ENCODE measurements at regions not wholly inside any gene's neighbourhood (a gene's known extent, or its start where the extent isn't known, plus 50 kb on each side); places are given as distances from the start of the nearest gene placed in this dataset.
"Not testable (repeated sequence)": the region's sequence is repeated elsewhere in the genome, so short reads cannot be mapped to it uniquely, and the experiment has no call there.

GRCh38 chr1:111063595-111063994 is 76.3 kb downstream of the DRAM2 start:
- Histone ChIP-seq H3K4me3 (ENCODE audit: low read depth in 1 of 5, low read length in 5 of 5) (no peak overlapping the region), H3K9ac (ENCODE audit: low read length in 5 of 5) (no peak overlapping the region), H3K9me3 (ENCODE audit: control insufficient read depth in 5 of 5, low read length in 5 of 5) (peaks cover 10 to 50% (median 34%) of the 10 kb centered on the region in 5 donors), H3K27ac (ENCODE audit: low read depth, low read length) (no peak overlapping the region), H3K36me3 (ENCODE audit: control insufficient read depth in 5 of 5, insufficient read depth in 5 of 5, low read length in 5 of 5) (no peaks in the 10 kb centered on the region), H3K27me3 (ENCODE audit: control insufficient read depth in 5 of 5, insufficient read depth in 4 of 5, low read length in 5 of 5) (no peaks in the 10 kb centered on the region), H3K4me1 (ENCODE audit: control insufficient read depth in 5 of 5, insufficient read depth in 5 of 5, low read length in 5 of 5) (no peaks in the 10 kb centered on the region)

DNA sequence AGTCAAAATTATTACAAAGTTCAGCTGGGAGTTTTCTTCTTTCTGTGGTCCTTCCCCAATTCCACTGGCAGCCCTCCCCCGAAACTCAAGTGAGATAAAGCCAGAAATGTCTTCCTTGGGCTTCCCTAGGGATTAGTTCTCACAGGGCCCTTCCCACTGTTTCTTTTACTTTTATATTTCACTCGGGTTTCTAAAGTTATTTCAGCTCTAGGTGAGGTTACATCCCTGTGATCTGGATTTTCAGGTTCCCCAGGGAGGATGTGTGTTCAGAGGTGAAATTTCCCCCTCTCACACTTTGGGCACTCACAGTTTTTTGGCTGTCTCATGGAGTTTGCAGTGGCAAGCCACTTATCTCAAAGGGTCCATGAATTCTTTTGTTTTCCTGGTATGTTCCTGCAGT is 77.3 kb downstream of the DRAM2 start:
- no peak overlapping the region for H3K9ac ChIP-seq (ENCODE audit: low read length in 5 of 5)
- H3K36me3 ChIP-seq (ENCODE audit: control insufficient read depth in 5 of 5, insufficient read depth in 5 of 5, low read length in 5 of 5), result no peaks in the 10 kb centered on the region
- H3K4me1 ChIP-seq (ENCODE audit: control insufficient read depth in 5 of 5, insufficient read depth in 5 of 5, low read length in 5 of 5), result no peaks in the 10 kb centered on the region
- H3K27me3 ChIP-seq (ENCODE audit: control insufficient read depth in 5 of 5, insufficient read depth in 4 of 5, low read length in 5 of 5), result no peaks in the 10 kb centered on the region
- H3K27ac ChIP-seq (ENCODE audit: low read depth, low read length), result no peak overlapping the region
- peak overlapping the region in 1 of 5 donors; percentile 15 for H3K4me3 ChIP-seq (ENCODE audit: low read depth in 1 of 5, low read length in 5 of 5)
- H3K9me3 ChIP-seq (ENCODE audit: control insufficient read depth in 5 of 5, low read length in 5 of 5), result peaks cover 10 to 50% (median 27%) of the 10 kb centered on the region in 5 donors

- Histone ChIP-seq H3K9me3 (ENCODE audit: control insufficient read depth in 5 of 5, low read length in 5 of 5) (peaks cover 10 to 46% (median 27%) of the 10 kb centered on the region in 5 donors), H3K4me3 (ENCODE audit: low read depth in 1 of 5, low read length in 5 of 5) (no peak overlapping the region), H3K4me1 (ENCODE audit: control insufficient read depth in 5 of 5, insufficient read depth in 5 of 5, low read length in 5 of 5) (no peaks in the 10 kb centered on the region), H3K27me3 (ENCODE audit: control insufficient read depth in 5 of 5, insufficient read depth in 4 of 5, low read length in 5 of 5) (no peaks in the 10 kb centered on the region), H3K9ac (ENCODE audit: low read length in 5 of 5) (no peak overlapping the region), H3K36me3 (ENCODE audit: control insufficient read depth in 5 of 5, insufficient read depth in 5 of 5, low read length in 5 of 5) (no peaks in the 10 kb centered on the region), H3K27ac (ENCODE audit: low read depth, low read length) (no peak overlapping the region)
Observed at GRCh38 chr1:111062081-111062480, 77.8 kb downstream of the DRAM2 start.

- Histone ChIP-seq H3K27ac (ENCODE audit: low read depth, low read length) (no peak overlapping the region), H3K4me1 (ENCODE audit: control insufficient read depth in 5 of 5, insufficient read depth in 5 of 5, low read length in 5 of 5) (no peaks in the 10 kb centered on the region), H3K9me3 (ENCODE audit: control insufficient read depth in 5 of 5, low read length in 5 of 5) (peaks cover 0 to 2% (median 0%) of the 10 kb centered on the region in 5 donors), H3K36me3 (ENCODE audit: control insufficient read depth in 5 of 5, insufficient read depth in 5 of 5, low read length in 5 of 5) (no peaks in the 10 kb centered on the region), H3K4me3 (ENCODE audit: low read depth in 1 of 5, low read length in 5 of 5) (no peak overlapping the region), H3K27me3 (ENCODE audit: control insufficient read depth in 5 of 5, insufficient read depth in 4 of 5, low read length in 5 of 5) (no peaks in the 10 kb centered on the region), H3K9ac (ENCODE audit: low read length in 5 of 5) (no peak overlapping the region)
Observed at GRCh38 chr1:111054656-111055055, 85.2 kb downstream of the DRAM2 start.

DNA sequence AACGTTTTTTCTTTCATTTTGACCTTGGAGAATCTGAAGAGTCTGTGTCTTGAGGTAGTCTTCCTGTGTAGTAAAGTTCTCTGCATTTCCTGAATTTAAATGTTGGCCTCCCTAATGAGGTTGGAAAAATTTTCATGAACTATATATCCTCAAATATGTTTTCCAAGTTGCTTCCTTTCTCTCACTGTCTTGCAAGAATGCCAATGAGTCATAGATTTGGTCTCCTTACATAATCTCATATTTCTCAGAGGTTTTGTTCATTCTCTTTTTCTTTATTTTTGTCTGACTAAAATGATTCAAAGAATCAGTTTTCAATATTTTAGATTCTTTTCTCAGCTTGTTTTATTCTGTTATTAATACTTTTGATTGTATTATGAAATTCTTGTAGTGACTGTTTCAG is 87.6 kb downstream of the DRAM2 start:
- no peaks in the 10 kb centered on the region for H3K27me3 ChIP-seq (ENCODE audit: control insufficient read depth in 5 of 5, insufficient read depth in 4 of 5, low read length in 5 of 5)
- peaks cover 0 to 8% (median 2%) of the 10 kb centered on the region in 5 donors for H3K9me3 ChIP-seq (ENCODE audit: control insufficient read depth in 5 of 5, low read length in 5 of 5)
- H3K4me3 ChIP-seq (ENCODE audit: low read depth in 1 of 5, low read length in 5 of 5), result no peak overlapping the region
- H3K9ac ChIP-seq (ENCODE audit: low read length in 5 of 5), result no peak overlapping the region
- H3K27ac ChIP-seq (ENCODE audit: low read depth, low read length), result no peak overlapping the region
- H3K36me3 ChIP-seq (ENCODE audit: control insufficient read depth in 5 of 5, insufficient read depth in 5 of 5, low read length in 5 of 5), result no peaks in the 10 kb centered on the region
- no peaks in the 10 kb centered on the region for H3K4me1 ChIP-seq (ENCODE audit: control insufficient read depth in 5 of 5, insufficient read depth in 5 of 5, low read length in 5 of 5)

- not testable (repeated sequence) for H3K36me3 ChIP-seq (ENCODE audit: control insufficient read depth in 5 of 5, insufficient read depth in 5 of 5, low read length in 5 of 5); H3K27me3 ChIP-seq (ENCODE audit: control insufficient read depth in 5 of 5, insufficient read depth in 4 of 5, low read length in 5 of 5); H3K9ac ChIP-seq (ENCODE audit: low read length in 5 of 5); H3K4me1 ChIP-seq (ENCODE audit: control insufficient read depth in 5 of 5, insufficient read depth in 5 of 5, low read length in 5 of 5); H3K4me3 ChIP-seq (ENCODE audit: low read depth in 1 of 5, low read length in 5 of 5); H3K9me3 ChIP-seq (ENCODE audit: control insufficient read depth in 5 of 5, low read length in 5 of 5); H3K27ac ChIP-seq (ENCODE audit: low read depth, low read length)
Observed at GRCh38 chr1:111048253-111048652, 84.5 kb upstream of the LRIF1 start.

DNA sequence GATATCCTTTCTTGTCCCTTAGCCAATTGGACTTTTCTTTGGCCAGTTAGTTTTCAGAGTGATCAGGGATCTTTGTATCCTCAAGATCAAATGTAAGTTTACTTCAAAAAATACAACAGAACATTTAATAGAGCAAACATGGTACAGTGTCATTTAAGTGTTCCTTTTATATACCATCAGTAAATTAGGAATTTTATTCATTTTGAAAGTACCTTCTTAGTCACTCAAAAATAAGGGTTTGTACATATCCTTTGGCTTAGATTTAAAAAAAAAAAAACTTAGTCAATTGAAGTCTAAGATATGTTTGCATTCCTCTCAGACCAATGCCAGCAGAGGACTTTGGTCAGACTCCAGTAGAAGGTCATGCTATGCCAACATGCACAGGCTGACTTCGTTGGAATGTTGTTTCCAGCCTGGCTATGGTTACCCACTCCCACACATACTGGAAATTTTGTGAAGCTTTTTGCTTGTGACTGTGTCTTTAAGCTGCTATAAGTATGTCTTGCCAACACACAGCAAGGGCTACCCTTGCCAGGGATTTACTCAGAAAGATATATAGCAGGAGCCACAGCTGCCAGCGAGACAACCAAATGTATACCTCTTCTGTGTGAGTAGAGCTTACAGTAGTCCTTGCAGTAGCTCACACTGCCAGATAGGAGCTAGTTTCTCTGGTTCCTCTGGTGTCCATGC is 81.5 kb upstream of the LRIF1 start:
- no peak overlapping the region for H3K9ac ChIP-seq (ENCODE audit: low read length in 5 of 5)
- no peaks in the 10 kb centered on the region for H3K36me3 ChIP-seq (ENCODE audit: control insufficient read depth in 5 of 5, insufficient read depth in 5 of 5, low read length in 5 of 5)
- H3K4me1 ChIP-seq (ENCODE audit: control insufficient read depth in 5 of 5, insufficient read depth in 5 of 5, low read length in 5 of 5), result no peaks in the 10 kb centered on the region
- H3K27ac ChIP-seq (ENCODE audit: low read depth, low read length), result no peak overlapping the region
- no peaks in the 10 kb centered on the region for H3K27me3 ChIP-seq (ENCODE audit: control insufficient read depth in 5 of 5, insufficient read depth in 4 of 5, low read length in 5 of 5)
- H3K4me3 ChIP-seq (ENCODE audit: low read depth in 1 of 5, low read length in 5 of 5), result no peak overlapping the region
- H3K9me3 ChIP-seq (ENCODE audit: control insufficient read depth in 5 of 5, low read length in 5 of 5), result peaks cover 0 to 7% (median 2%) of the 10 kb centered on the region in 5 donors

DNA sequence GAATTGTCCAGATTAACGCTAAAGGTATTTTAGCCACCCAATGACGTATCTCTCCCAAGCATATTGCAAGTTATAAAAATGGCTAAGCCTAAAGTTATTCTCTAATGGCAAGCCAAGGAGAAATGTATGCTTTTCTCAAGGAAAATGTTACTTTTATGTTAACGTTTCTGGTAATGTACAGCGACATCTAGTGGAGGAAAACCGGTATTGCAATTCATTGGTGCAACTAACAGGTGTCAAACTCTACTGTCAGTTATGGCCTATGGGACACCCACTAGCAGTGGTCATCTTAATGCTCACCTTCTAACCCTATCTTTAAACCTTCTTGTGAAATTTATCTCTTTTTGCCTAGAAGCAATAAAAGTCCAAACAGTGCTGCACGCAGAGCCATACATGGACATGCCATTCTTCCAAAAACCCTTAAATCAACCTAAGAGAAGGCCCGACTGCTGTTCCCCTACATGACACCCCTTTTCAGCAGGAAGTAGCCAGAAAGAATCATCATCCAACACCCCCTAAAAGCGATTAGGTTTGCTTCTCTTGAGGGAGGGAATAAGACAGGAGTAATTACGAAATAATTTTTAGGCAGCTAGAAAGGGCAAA is 68.7 kb upstream of the LRIF1 start:
- Histone ChIP-seq H3K4me1 (ENCODE audit: control insufficient read depth in 5 of 5, insufficient read depth in 5 of 5, low read length in 5 of 5) (no peaks in the 10 kb centered on the region), H3K36me3 (ENCODE audit: control insufficient read depth in 5 of 5, insufficient read depth in 5 of 5, low read length in 5 of 5) (no peaks in the 10 kb centered on the region), H3K9ac (ENCODE audit: low read length in 5 of 5) (no peak overlapping the region), H3K27me3 (ENCODE audit: control insufficient read depth in 5 of 5, insufficient read depth in 4 of 5, low read length in 5 of 5) (no peaks in the 10 kb centered on the region), H3K4me3 (ENCODE audit: low read depth in 1 of 5, low read length in 5 of 5) (no peak overlapping the region), H3K27ac (ENCODE audit: low read depth, low read length) (no peak overlapping the region), H3K9me3 (ENCODE audit: control insufficient read depth in 5 of 5, low read length in 5 of 5) (peaks cover 0 to 8% (median 3%) of the 10 kb centered on the region in 5 donors)

DNA sequence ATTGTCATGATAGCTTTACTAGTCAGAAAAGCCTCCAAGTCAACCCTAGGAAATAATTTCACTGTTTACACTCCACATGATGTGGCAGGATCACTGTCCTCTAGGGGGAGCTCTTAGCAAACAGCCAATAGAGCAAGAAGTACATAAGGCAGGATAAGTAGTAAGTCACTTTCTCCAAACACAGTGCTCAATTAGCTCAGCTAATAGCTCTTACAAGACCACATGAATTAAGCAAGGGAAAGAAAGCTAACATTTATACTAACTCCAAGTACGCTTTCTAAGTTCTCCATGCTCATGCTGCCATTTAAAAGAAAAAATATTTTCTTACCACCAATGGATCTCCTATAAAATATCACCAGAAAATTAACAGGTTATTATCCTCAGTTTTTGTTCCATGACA is 66.9 kb upstream of the LRIF1 start:
- H3K4me3 ChIP-seq (ENCODE audit: low read depth in 1 of 5, low read length in 5 of 5), result no peak overlapping the region
- no peaks in the 10 kb centered on the region for H3K36me3 ChIP-seq (ENCODE audit: control insufficient read depth in 5 of 5, insufficient read depth in 5 of 5, low read length in 5 of 5)
- H3K9me3 ChIP-seq (ENCODE audit: control insufficient read depth in 5 of 5, low read length in 5 of 5), result no peaks in the 10 kb centered on the region
- no peak overlapping the region for H3K9ac ChIP-seq (ENCODE audit: low read length in 5 of 5)
- H3K4me1 ChIP-seq (ENCODE audit: control insufficient read depth in 5 of 5, insufficient read depth in 5 of 5, low read length in 5 of 5), result no peaks in the 10 kb centered on the region
- no peaks in the 10 kb centered on the region for H3K27me3 ChIP-seq (ENCODE audit: control insufficient read depth in 5 of 5, insufficient read depth in 4 of 5, low read length in 5 of 5)
- no peak overlapping the region for H3K27ac ChIP-seq (ENCODE audit: low read depth, low read length)

DNA sequence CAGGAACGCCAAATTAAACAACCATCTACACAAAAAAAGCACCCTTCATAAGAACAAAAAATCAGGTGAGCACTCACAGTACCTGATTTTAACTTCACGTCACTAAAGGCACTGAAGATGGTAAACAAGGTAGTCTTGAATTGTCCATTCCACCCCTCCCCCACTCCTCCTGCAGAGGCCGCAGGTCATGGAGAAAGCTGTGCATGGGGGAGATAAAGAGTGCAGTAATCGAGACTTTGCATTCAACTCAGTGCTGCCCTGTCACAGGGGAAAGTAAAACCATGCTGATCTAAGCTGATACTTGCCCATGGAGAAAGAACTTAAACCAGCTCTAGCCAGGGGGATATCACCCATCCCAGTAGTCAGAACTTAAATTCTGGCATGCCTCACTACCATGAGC is 61.4 kb upstream of the LRIF1 start:
- no peaks in the 10 kb centered on the region for H3K4me1 ChIP-seq (ENCODE audit: control insufficient read depth in 5 of 5, insufficient read depth in 5 of 5, low read length in 5 of 5)
- H3K4me3 ChIP-seq (ENCODE audit: low read depth in 1 of 5, low read length in 5 of 5), result no peak overlapping the region
- no peak overlapping the region for H3K9ac ChIP-seq (ENCODE audit: low read length in 5 of 5)
- H3K36me3 ChIP-seq (ENCODE audit: control insufficient read depth in 5 of 5, insufficient read depth in 5 of 5, low read length in 5 of 5), result no peaks in the 10 kb centered on the region
- no peaks in the 10 kb centered on the region for H3K27me3 ChIP-seq (ENCODE audit: control insufficient read depth in 5 of 5, insufficient read depth in 4 of 5, low read length in 5 of 5)
- no peak overlapping the region for H3K27ac ChIP-seq (ENCODE audit: low read depth, low read length)
- no peaks in the 10 kb centered on the region for H3K9me3 ChIP-seq (ENCODE audit: control insufficient read depth in 5 of 5, low read length in 5 of 5)
